Uterus (tissue), 3 donors: ENCODE measurements at regions not wholly inside any gene's neighbourhood (a gene's known extent, or its start where the extent isn't known, plus 50 kb on each side); places are given as distances from the start of the nearest gene placed in this dataset. TPM values are rescaled to one million over a fixed set of nuclear protein-coding genes. Genes with fewer than 3 reads are reported as not detected.

Experiments used
- DNase-seq, 2 donors: peaks; one replicate each; pipeline ENCODE4 v3.0.0-alpha.2; 2019 to 2020
- H3K27ac ChIP-seq, 2 donors: fragments of 200-600 bp; sonication (generic); 1 replicate in 1 of 2; 2 replicates in 1 of 2; pipeline ENCODE4 v1.5.1; 2016 to 2018
- H3K27me3 ChIP-seq, 2 donors: fragments of 200-600 bp; sonication (generic); one replicate each; pipeline ENCODE4 v1.5.1; 2018 to 2019; ENCODE audit warnings: control low read depth in 1 of 2
- H3K36me3 ChIP-seq, 2 donors: fragments of 200-600 bp; sonication (generic); one replicate each; pipeline ENCODE4 v1.5.1; 2019; ENCODE audit warnings: control low read depth in 1 of 2
- H3K4me1 ChIP-seq, 2 donors: fragments of 200-600 bp; sonication (generic); one replicate each; pipeline ENCODE4 v1.5.1; 2018 to 2019; ENCODE audit warnings: control low read depth in 1 of 2
- H3K4me3 ChIP-seq, 2 donors: fragments of 200-600 bp; sonication (generic); 1 replicate in 1 of 2; 2 replicates in 1 of 2; pipeline ENCODE4 v1.5.1; 2018 to 2019; ENCODE audit warnings: mild to moderate bottlenecking in 1 of 2
- H3K9me3 ChIP-seq, 2 donors: fragments of 200-600 bp; sonication (generic); one replicate each; pipeline ENCODE4 v1.5.1; 2019; ENCODE audit warnings: control low read depth in 1 of 2
- CTCF ChIP-seq, 4 experiments: fragments of 200-600 bp in 2 of 4; fragments of 450-650 bp in 2 of 4; sonication (generic) in 2 of 4; IDR thresholded peaks; one replicate each; pipeline ENCODE4 v1.5.1; 2016 to 2019; ENCODE audit warnings: antibody characterized with exemption in 4 of 4, mild to moderate bottlenecking in 2 of 4, moderate library complexity in 1 of 4
- POLR2A ChIP-seq, 2 donors: fragments of 450-650 bp; IDR thresholded peaks; one replicate each; pipeline ENCODE4 v1.6.1; 2016; ENCODE audit warnings: antibody characterized with exemption in 2 of 2, mild to moderate bottlenecking in 1 of 2, moderate library complexity in 1 of 2
- intact Hi-C: fragments of 100-400 bp; cut with DNase I; formaldehyde crosslinking; loops from one replicate; pipeline ENCODE4 v1.15.1; 2023; ENCODE audit warnings: low total_unique reads
- small RNA-seq: library from RNA; depleted of rRNA; stranded (forward); fragments of <200 nt; gene quantifications from one replicate; pipeline ENCODE3, GENCODE V24; 2016
- donor health status: DM: yes; HTN: yes; CAD: no.

- no peak for TF ChIP-seq POLR2A (IDR thresholded peaks at IDR 0.05)
- TF ChIP-seq CTCF (IDR thresholded peaks at IDR 0.05), result no peak
- DNase-seq, result no peak
- no peaks in the 10 kb centered on the region for H3K4me1 ChIP-seq
- no peaks in the 10 kb centered on the region for H3K36me3 ChIP-seq
- no peaks in the 10 kb centered on the region for H3K27me3 ChIP-seq
- H3K9me3 ChIP-seq, result no peaks in the 10 kb centered on the region
- no peak overlapping the region for H3K4me3 ChIP-seq
- no peak overlapping the region for H3K27ac ChIP-seq
- intact Hi-C loops, result no loop called here
Measured at GRCh38 chr4:166682200-166682599, 552.1 kb downstream of the SPOCK3 start.

Small RNAs in the stretch of these regions (small RNA-seq; reads per million reads assigned to genes)
- gene RF00019, result not detected
